ENCODE measurements at regions not wholly inside any gene's neighbourhood (a gene's known extent, or its start where the extent isn't known, plus 50 kb on each side); places are given as distances from the start of the nearest gene placed in this dataset.

- TF ChIP-seq CTCF (IDR thresholded peaks at IDR 0.05), result no peak
- TF ChIP-seq POLR2A (IDR thresholded peaks at IDR 0.05), result no peak
These were observed 695.9 kb upstream of the GRM3 start for GRCh38 chr7:85947767-85948166.

Data from lower leg skin (tissue), 3 donors.